ENCODE measurements at regions not wholly inside any gene's neighbourhood (a gene's known extent, or its start where the extent isn't known, plus 50 kb on each side); places are given as distances from the start of the nearest gene placed in this dataset.

DNA sequence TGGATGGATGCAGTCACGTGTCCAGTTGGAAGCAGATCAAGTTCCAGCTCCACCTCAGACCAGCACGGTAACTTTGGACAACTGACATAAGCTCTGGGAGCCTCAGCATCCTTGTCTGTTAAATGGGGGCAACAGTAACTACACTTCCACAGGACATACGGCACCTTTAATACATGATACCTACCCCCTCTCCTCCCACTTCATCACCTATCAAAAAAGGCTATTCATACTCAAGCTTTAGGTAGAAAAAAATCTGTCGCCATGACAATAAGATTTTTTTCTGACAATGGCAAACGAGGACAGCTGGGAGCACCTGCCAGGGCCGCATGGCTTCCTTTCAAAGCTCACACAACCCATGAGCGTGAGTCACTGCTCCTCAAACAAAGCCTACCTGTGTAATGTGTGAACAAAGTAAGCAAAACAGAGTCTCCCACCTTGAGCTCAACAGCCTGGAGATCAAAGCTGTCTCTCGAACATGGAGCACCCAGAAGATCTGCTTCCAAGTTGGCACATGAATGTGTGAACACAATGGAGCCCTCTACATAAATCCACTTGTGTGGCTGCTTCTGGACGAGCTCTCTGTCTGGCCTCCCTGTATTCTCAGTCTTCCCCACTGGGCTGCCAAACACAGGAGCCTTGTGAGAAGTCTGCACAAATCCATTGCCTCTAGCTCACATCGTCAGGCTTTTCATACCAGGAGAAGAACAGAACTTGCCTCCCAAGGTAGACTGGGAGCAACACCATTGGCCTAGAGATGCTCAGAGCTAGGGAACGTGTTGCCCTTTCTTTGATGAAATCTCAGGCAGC is 459.7 kb downstream of the SOX9 start:
- TF ChIP-seq CTCF (IDR thresholded peaks at IDR 0.05; ENCODE audit: extremely low read depth in 1 of 2, insufficient read depth in 1 of 2, low read depth in 1 of 2, low read length in 2 of 2) (no peak), POLR2A (IDR thresholded peaks at IDR 0.05; ENCODE audit: low read depth, low read length) (no peak), EZH2 (IDR thresholded peaks at IDR 0.05; ENCODE audit: borderline replicate concordance, low read depth, low read length, severe bottlenecking) (no peak), POLR2AphosphoS5 (IDR thresholded peaks at IDR 0.05; ENCODE audit: insufficient read depth, low read depth, low read length) (no peak)
